ENCODE measurements at regions not wholly inside any gene's neighbourhood (a gene's known extent, or its start where the extent isn't known, plus 50 kb on each side); places are given as distances from the start of the nearest gene placed in this dataset.

DNA sequence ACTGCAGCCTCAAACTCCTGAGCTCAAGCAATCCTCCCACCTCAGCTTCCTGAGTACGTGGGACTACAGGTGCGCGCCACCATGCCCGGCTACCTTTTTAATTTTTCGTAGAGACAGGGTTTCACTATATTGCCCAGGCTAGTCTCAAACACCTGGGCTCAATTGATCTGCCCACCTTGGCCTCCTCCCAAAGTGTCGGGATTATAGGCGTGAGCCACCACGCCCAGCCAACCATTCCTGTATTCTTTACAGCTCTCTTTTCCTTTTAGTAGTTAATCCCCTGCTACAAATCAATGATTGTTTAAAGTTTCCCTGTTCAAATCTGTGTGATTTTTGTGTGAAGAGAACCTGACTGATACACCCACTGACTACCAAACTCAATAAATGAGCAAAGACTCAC lies 75.4 kb upstream of the SVIL start:
- TF ChIP-seq EZH2 (IDR thresholded peaks at IDR 0.05; ENCODE audit: insufficient read depth, poor library complexity, severe bottlenecking), result no peak
- no peak for TF ChIP-seq EZH2phosphoT487 (IDR thresholded peaks at IDR 0.05; ENCODE audit: insufficient read depth, low read depth)

Data from GM23248 (cell line).